OCI-LY3 (cell line): ENCODE measurements at regions not wholly inside any gene's neighbourhood (a gene's known extent, or its start where the extent isn't known, plus 50 kb on each side); places are given as distances from the start of the nearest gene placed in this dataset.

ENCODE experiments used
- H2AFZ ChIP-seq: fragments of 200-600, 300-600 bp; shearing (Covaris generic); 2 replicates; pipeline ENCODE4 v1.6.0; 2014; ENCODE audit warnings: antibody characterized with exemption, low read depth, low read length
- H3K27ac ChIP-seq: fragments of 200-600, 300-600 bp; sonication (generic); 2 replicates; pipeline ENCODE4 v1.5.1; 2014; ENCODE audit warnings: mild to moderate bottlenecking, low read length, moderate library complexity, mixed read lengths
- H3K27me3 ChIP-seq: fragments of 200-600, 300-600 bp; sonication (generic); 2 replicates; pipeline ENCODE4 v1.6.1; 2014; ENCODE audit warnings: low read depth, low read length, mixed read lengths
- H3K36me3 ChIP-seq: fragments of 200-600, 300-600 bp; sonication (generic); replicated peaks from 2 replicates; pipeline ENCODE3; 2014; ENCODE audit warnings: low read depth, low read length, mixed read lengths
- H3K4me1 ChIP-seq: fragments of 300-600, 200-600 bp; sonication (generic); 2 replicates; pipeline ENCODE4 v1.6.1; 2014; ENCODE audit warnings: low read length, mixed read lengths
- H3K4me2 ChIP-seq: fragments of 200-600, 300-600 bp; sonication (generic); 2 replicates; pipeline ENCODE4 v1.6.1; 2014; ENCODE audit warnings: low read length, mixed read lengths
- H3K4me3 ChIP-seq: fragments of 300-600, 200-600 bp; sonication (generic); 2 replicates; pipeline ENCODE4 v1.5.1; 2014; ENCODE audit warnings: antibody characterized with exemption, mild to moderate bottlenecking, low read length, moderate library complexity
- H3K79me2 ChIP-seq: fragments of 300-600, 200-600 bp; shearing (Covaris generic); 2 replicates; pipeline ENCODE4 v1.6.1; 2014; ENCODE audit warnings: mild to moderate bottlenecking, low read length, mixed read lengths
- H3K9ac ChIP-seq: fragments of 300-600, 200-600 bp; shearing (Covaris generic); 2 replicates; pipeline ENCODE4 v1.6.0; 2014; ENCODE audit warnings: mild to moderate bottlenecking, low read length, moderate library complexity
- H3K9me3 ChIP-seq: fragments of 200-600, 300-600 bp; shearing (Covaris generic); 2 replicates; pipeline ENCODE4 v1.6.1; 2014; ENCODE audit warnings: low read length, mixed read lengths; ENCODE audit not compliant: insufficient read depth
- H4K20me1 ChIP-seq: fragments of 200-600, 300-600 bp; sonication (generic); 2 replicates; pipeline ENCODE4 v1.6.1; 2016; ENCODE audit warnings: low read length, mixed read lengths; ENCODE audit not compliant: insufficient read depth
- EZH2phosphoT487 ChIP-seq: fragments of 200-600 bp; shearing (Covaris generic); IDR thresholded peaks from 2 replicates; pipeline ENCODE4 v1.6.1; 2018; ENCODE audit warnings: antibody characterized with exemption, mixed run types, low read depth
- TF ChIP-seq, protein P1 (sequence below): fragments of 200-600, 300-600 bp; sonication (generic); IDR thresholded peaks from 2 replicates; pipeline ENCODE4 v1.5.1; 2014; ENCODE audit warnings: antibody characterized with exemption, low read length, low read depth

DNA sequence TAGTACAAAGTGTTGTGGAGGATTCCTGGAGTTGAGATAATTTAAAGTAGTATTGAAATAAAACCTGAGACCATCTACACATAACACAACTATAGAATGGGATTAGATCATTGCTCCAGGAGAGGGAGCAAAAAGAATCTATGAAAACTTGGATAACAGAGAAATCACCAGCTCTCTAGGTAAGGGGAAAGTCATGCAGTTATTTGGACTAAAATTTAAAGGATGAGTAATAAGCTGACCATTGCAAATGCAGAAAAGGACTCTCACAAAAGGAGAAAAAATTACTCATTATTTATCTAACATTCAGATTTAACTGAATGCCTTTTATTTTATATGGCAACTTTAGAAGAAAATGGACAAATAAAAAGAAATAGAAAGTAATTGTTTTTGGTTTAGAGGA, 1399.8 kb upstream of the ACVR2A start:
- TF ChIP-seq EZH2phosphoT487, result no peak
- TF ChIP-seq, protein P1, sequence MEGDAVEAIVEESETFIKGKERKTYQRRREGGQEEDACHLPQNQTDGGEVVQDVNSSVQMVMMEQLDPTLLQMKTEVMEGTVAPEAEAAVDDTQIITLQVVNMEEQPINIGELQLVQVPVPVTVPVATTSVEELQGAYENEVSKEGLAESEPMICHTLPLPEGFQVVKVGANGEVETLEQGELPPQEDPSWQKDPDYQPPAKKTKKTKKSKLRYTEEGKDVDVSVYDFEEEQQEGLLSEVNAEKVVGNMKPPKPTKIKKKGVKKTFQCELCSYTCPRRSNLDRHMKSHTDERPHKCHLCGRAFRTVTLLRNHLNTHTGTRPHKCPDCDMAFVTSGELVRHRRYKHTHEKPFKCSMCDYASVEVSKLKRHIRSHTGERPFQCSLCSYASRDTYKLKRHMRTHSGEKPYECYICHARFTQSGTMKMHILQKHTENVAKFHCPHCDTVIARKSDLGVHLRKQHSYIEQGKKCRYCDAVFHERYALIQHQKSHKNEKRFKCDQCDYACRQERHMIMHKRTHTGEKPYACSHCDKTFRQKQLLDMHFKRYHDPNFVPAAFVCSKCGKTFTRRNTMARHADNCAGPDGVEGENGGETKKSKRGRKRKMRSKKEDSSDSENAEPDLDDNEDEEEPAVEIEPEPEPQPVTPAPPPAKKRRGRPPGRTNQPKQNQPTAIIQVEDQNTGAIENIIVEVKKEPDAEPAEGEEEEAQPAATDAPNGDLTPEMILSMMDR, result no peak
- no peaks in the 10 kb centered on the region for H3K27me3 ChIP-seq
- H3K4me1 ChIP-seq, result no peaks in the 10 kb centered on the region

DNA sequence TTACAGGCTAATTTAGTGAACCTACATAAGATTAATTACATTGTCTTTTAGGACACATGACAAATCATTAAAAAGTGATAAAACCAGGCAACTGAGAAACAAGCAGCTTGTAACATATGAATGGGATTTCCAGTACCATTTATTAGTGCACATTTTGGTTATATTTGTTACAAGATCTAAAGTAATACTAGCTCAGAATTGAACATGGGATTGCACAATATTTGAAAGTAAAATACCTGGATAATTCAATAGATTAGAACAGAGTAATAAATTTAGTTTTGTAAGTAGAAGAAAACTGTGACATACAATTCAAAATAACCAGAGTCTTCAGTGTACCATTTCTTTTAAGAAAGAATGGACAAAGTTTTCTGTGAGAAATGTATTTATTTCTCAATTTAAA, 1400.7 kb upstream of the ACVR2A start:
- Histone ChIP-seq H3K4me1 (no peaks in the 10 kb centered on the region), H3K79me2 (no peaks in the 10 kb centered on the region), H3K27ac (no peak overlapping the region), H3K36me3 (no peaks in the 10 kb centered on the region), H3K9me3 (no peaks in the 10 kb centered on the region), H3K4me3 (no peak overlapping the region), H3K4me2 (no peak overlapping the region), H2AFZ (no peak overlapping the region), H3K27me3 (no peaks in the 10 kb centered on the region), H4K20me1 (no peaks in the 10 kb centered on the region), H3K9ac (no peak overlapping the region)
- no peak for TF ChIP-seq EZH2phosphoT487
- TF ChIP-seq, protein P1, result no peak

More for the DNA sequence above, 1399.8 kb upstream of the ACVR2A start:
- Histone ChIP-seq H3K4me3 (no peak overlapping the region), H3K36me3 (no peaks in the 10 kb centered on the region), H3K9ac (no peak overlapping the region), H3K9me3 (no peaks in the 10 kb centered on the region), H3K79me2 (no peaks in the 10 kb centered on the region), H2AFZ (no peak overlapping the region), H4K20me1 (no peaks in the 10 kb centered on the region), H3K4me2 (no peak overlapping the region), H3K27ac (no peak overlapping the region)

DNA sequence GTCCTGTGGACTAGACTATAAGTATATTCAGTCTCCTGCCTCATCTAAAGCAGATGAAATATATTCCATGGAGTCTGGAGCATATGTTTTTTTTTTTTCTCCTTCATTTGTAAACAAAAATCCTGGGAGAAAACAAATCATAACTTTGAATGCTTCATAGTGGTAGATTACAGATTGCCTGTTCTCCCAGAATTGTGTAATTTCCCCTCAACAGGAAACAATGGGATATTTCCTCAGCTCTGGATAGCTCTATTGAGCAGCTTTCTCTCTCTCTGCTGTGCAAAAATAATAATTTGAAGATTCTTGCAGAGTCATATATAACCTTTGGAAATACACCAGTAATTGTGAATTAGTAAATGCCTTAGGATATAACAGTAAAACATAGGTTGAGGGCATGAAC, 1406.6 kb upstream of the ACVR2A start:
- Histone ChIP-seq H3K9me3 (no peaks in the 10 kb centered on the region), H3K4me3 (no peak overlapping the region), H3K9ac (no peak overlapping the region), H2AFZ (no peak overlapping the region), H3K36me3 (no peaks in the 10 kb centered on the region), H3K27me3 (no peaks in the 10 kb centered on the region), H3K4me1 (no peaks in the 10 kb centered on the region), H4K20me1 (no peaks in the 10 kb centered on the region), H3K4me2 (no peak overlapping the region), H3K27ac (no peak overlapping the region), H3K79me2 (no peaks in the 10 kb centered on the region)
- TF ChIP-seq, protein P1, result no peak
- TF ChIP-seq EZH2phosphoT487, result no peak

DNA sequence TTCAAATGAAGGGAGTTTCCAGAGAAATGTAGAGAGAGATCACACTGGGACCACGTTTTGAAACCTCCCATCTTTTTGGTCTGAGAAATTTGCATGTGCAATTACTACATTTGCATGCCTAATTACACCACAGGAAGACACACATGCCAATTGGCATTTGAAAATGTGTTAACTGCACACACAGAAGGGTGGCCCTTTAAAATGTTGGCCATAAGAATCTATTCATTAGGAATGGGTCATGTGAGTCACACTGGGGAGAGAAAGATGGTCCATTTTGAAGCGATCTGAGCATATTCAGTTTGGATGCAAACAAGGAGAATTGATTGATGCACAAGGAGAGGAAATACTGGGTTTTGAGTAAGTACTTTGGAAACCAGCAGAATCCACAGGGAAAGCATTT, 1407.1 kb upstream of the ACVR2A start:
- H2AFZ ChIP-seq, result no peak overlapping the region
- TF ChIP-seq, protein P1, result no peak

More for the DNA sequence above, 1407.1 kb upstream of the ACVR2A start:
- Histone ChIP-seq H3K4me1 (no peaks in the 10 kb centered on the region), H3K79me2 (no peaks in the 10 kb centered on the region), H3K9me3 (no peaks in the 10 kb centered on the region), H3K4me3 (no peak overlapping the region), H4K20me1 (no peaks in the 10 kb centered on the region), H3K4me2 (no peak overlapping the region), H3K36me3 (no peaks in the 10 kb centered on the region), H3K9ac (no peak overlapping the region), H3K27me3 (no peaks in the 10 kb centered on the region), H3K27ac (no peak overlapping the region)
